MM.1S (cell line): ENCODE measurements at regions not wholly inside any gene's neighbourhood (a gene's known extent, or its start where the extent isn't known, plus 50 kb on each side); places are given as distances from the start of the nearest gene placed in this dataset.

ENCODE experiments used
- CTCF ChIP-seq: fragments of 300-600 bp; sonication (generic); IDR thresholded peaks from 2 replicates; pipeline ENCODE4 v1.5.1; 2016; ENCODE audit warnings: antibody characterized with exemption, low read length, mixed read lengths
- EZH2 ChIP-seq: fragments of 300-600 bp; sonication (generic); optimal IDR thresholded peaks from 2 replicates; pipeline ENCODE3; 2017; ENCODE audit warnings: low read depth, mild to moderate bottlenecking, antibody characterized with exemption, low read length, mixed read lengths

- no peak for TF ChIP-seq CTCF
- no peak for TF ChIP-seq EZH2
These were observed 854.1 kb downstream of the MAT2B start for GRCh38 chr5:164359260-164360255.
